Keratinocyte (primary cell): ENCODE measurements at regions not wholly inside any gene's neighbourhood (a gene's known extent, or its start where the extent isn't known, plus 50 kb on each side); places are given as distances from the start of the nearest gene placed in this dataset.

Experiments
- EZH2 ChIP-seq: IDR thresholded peaks from one replicate; pipeline ENCODE4 v1.6.1; 2012; ENCODE audit warnings: inconsistent platforms, mild to moderate bottlenecking, low read length, moderate library complexity
- TF ChIP-seq, protein P1 (sequence below), 3 experiments: IDR thresholded peaks in 1 of 3; conservative IDR thresholded peaks in 1 of 3; optimal IDR thresholded peaks in 1 of 3; 2 replicates in 2 of 3; 3 replicates in 1 of 3; pipeline versions ENCODE3 to v1.5.1; 2011; ENCODE audit warnings: low read length in 3 of 3, mild to moderate bottlenecking in 3 of 3, moderate library complexity in 2 of 3, control low read depth in 1 of 3, inconsistent platforms in 1 of 3; ENCODE audit not compliant: insufficient read depth in 2 of 3; ENCODE audit errors: extremely low read depth in 1 of 3

DNA sequence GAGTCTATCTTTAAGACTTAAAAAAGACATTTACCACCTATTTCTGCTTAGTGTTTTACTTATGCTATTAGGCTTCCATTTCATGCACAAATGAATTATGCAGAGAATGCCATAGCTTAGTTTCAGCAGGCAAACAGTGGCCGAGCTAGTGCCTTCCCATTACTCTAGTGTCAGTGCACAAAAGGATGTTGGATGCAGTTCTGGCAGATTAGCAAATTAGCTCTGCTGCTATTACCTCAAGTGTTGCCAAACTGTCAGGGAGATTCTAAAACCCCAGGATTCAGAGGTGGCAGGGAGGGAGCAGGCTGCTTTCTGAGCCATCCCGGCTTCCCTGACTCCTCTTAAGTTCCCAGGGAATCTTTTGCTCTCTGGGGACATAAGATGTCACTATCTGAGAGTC is 209.4 kb upstream of the NCAM1 start:
- TF ChIP-seq, protein P1, sequence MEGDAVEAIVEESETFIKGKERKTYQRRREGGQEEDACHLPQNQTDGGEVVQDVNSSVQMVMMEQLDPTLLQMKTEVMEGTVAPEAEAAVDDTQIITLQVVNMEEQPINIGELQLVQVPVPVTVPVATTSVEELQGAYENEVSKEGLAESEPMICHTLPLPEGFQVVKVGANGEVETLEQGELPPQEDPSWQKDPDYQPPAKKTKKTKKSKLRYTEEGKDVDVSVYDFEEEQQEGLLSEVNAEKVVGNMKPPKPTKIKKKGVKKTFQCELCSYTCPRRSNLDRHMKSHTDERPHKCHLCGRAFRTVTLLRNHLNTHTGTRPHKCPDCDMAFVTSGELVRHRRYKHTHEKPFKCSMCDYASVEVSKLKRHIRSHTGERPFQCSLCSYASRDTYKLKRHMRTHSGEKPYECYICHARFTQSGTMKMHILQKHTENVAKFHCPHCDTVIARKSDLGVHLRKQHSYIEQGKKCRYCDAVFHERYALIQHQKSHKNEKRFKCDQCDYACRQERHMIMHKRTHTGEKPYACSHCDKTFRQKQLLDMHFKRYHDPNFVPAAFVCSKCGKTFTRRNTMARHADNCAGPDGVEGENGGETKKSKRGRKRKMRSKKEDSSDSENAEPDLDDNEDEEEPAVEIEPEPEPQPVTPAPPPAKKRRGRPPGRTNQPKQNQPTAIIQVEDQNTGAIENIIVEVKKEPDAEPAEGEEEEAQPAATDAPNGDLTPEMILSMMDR (optimal IDR thresholded peaks at IDR 0.05 in 1 of 3, IDR thresholded peaks at IDR 0.05 in 1 of 3, conservative IDR thresholded peaks at IDR 0.05 in 1 of 3; ENCODE audit: extremely low read depth in 1 of 3, insufficient read depth in 2 of 3, low read length in 3 of 3): no peak
- no peak for TF ChIP-seq EZH2
